HCT116 (cell line): ENCODE measurements at regions not wholly inside any gene's neighbourhood (a gene's known extent, or its start where the extent isn't known, plus 50 kb on each side); places are given as distances from the start of the nearest gene placed in this dataset.

Experiments used
- ATAC-seq: fragments of 200-7000 bp; cut with Tn5 transposase; 2 replicates; pipeline ENCODE4 v1.9.1; 2020; ENCODE audit warnings: mild to moderate bottlenecking, moderate library complexity
- BruUV-seq: library from RNA; stranded (reverse); fragments of 400-500 nt; replicated peaks from 2 replicates; lab custom pipeline; 2021; lab: Mats Ljungman, UMichigan
- CTCF ChIA-PET: fragments of 300-600 bp; sonication (Branson Sonifier 250); formaldehyde crosslinking; loops from one replicate; lab custom pipeline; 2021; ENCODE audit warnings: antibody characterized with exemption; lab: Charles Lee
- POLR2A ChIA-PET: fragments of 300-600, 350-600 bp; sonication (Branson Sonifier 250); formaldehyde crosslinking; loops from one replicate; lab custom pipeline; 2021; ENCODE audit warnings: antibody characterized with exemption; lab: Charles Lee
- RAD21 ChIA-PET, 2 experiments: fragments of 300-600 bp; sonication (Branson Sonifier 250); formaldehyde crosslinking; loops; one replicate each; lab custom pipeline; 2023; ENCODE audit warnings: low total read pairs in 2 of 2; ENCODE audit not compliant: uncharacterized antibody in 2 of 2, unreplicated experiment in 2 of 2, low non-redundant PET in 1 of 2; lab: Charles Lee
- DNase-seq: peaks from one replicate; pipeline ENCODE4 v3.0.0-alpha.2; 2010; ENCODE audit warnings: low read depth, low spot score
- H2AFZ ChIP-seq: fragments of 200-600 bp; shearing (Covaris generic), sonication (generic); 2 replicates; pipeline ENCODE4 v1.6.1; 2017; ENCODE audit warnings: low read depth, mixed run types, mixed read lengths, antibody characterized with exemption, low read length; ENCODE audit not compliant: poor library complexity, severe bottlenecking
- H3K27ac ChIP-seq: 2 replicates; pipeline ENCODE4 v1.5.1; 2012; ENCODE audit warnings: low read depth, low read length
- H3K27me3 ChIP-seq: fragments of 200-600 bp; sonication (generic); 2 replicates; pipeline ENCODE4 v1.6.1; 2016; ENCODE audit warnings: mixed run types, low read length, mixed read lengths; ENCODE audit not compliant: insufficient read depth
- H3K36me3 ChIP-seq, 2 experiments: fragments of 200-500 bp in 1 of 2; fragments of 200-600 bp in 1 of 2; sonication (Bioruptor generic) in 1 of 2; sonication (generic) in 1 of 2; 2 replicates each; pipeline versions ENCODE4 v1.5.1 to v1.6.1; 2014 to 2016; ENCODE audit warnings: low read length in 2 of 2, inconsistent platforms in 1 of 2, mixed read lengths in 1 of 2, mixed run types in 1 of 2; ENCODE audit not compliant: insufficient read depth in 2 of 2, control insufficient read depth in 1 of 2
- H3K4me1 ChIP-seq, 2 experiments: fragments of 200-600 bp in 1 of 2; sonication (generic) in 1 of 2; 2 replicates each; pipeline versions ENCODE4 v1.5.1 to v1.6.1; 2012 to 2017; ENCODE audit warnings: low read length in 2 of 2, inconsistent platforms in 1 of 2, mild to moderate bottlenecking in 1 of 2, mixed read lengths in 1 of 2, mixed run types in 1 of 2, moderate library complexity in 1 of 2; ENCODE audit not compliant: insufficient read depth in 2 of 2, control insufficient read depth in 1 of 2
- H3K4me2 ChIP-seq: fragments of 200-600 bp; sonication (generic); 2 replicates; pipeline ENCODE4 v1.6.1; 2017; ENCODE audit warnings: mixed run types, low read length, mixed read lengths
- H3K4me3 ChIP-seq, 2 experiments: fragments of 200-600 bp in 1 of 2; sonication (generic) in 1 of 2; replicated peaks in 1 of 2; 2 replicates each; pipeline ENCODE4 v1.5.1; 2011 to 2016; ENCODE audit warnings: low read length in 2 of 2, control low read depth in 1 of 2, low read depth in 1 of 2, mild to moderate bottlenecking in 1 of 2, mixed read lengths in 1 of 2, mixed run types in 1 of 2
- H3K79me2 ChIP-seq: fragments of 200-600 bp; sonication (generic); 2 replicates; pipeline ENCODE4 v1.6.1; 2017; ENCODE audit warnings: mild to moderate bottlenecking, mixed run types, low read length, moderate library complexity, mixed read lengths; ENCODE audit not compliant: insufficient read depth
- H3K9ac ChIP-seq: fragments of 200-600 bp; sonication (generic); 2 replicates; pipeline ENCODE4 v1.6.1; 2016; ENCODE audit warnings: low read length, mixed read lengths
- H3K9me2 ChIP-seq: fragments of 200-600 bp; sonication (generic), shearing (Covaris generic); 2 replicates; pipeline ENCODE4 v1.6.1; 2017; ENCODE audit warnings: mixed run types, mild to moderate bottlenecking, moderate library complexity; ENCODE audit not compliant: insufficient read depth
- H3K9me3 ChIP-seq, 2 experiments: fragments of 200-500 bp in 1 of 2; fragments of 200-600 bp in 1 of 2; sonication (Bioruptor generic) in 1 of 2; sonication (generic) in 1 of 2; 2 replicates each; pipeline ENCODE4 v1.6.1; 2014 to 2017; ENCODE audit warnings: low read length in 2 of 2, mixed read lengths in 2 of 2, inconsistent platforms in 1 of 2, low read depth in 1 of 2, mild to moderate bottlenecking in 1 of 2, mixed run types in 1 of 2, moderate library complexity in 1 of 2; ENCODE audit not compliant: control insufficient read depth in 1 of 2, insufficient read depth in 1 of 2
- H4K20me1 ChIP-seq: fragments of 200-600 bp; sonication (generic), shearing (Covaris generic); 2 replicates; pipeline ENCODE4 v1.6.1; 2017; ENCODE audit warnings: mixed run types, mild to moderate bottlenecking, moderate library complexity; ENCODE audit not compliant: insufficient read depth
- EGR1 ChIP-seq: IDR thresholded peaks from 2 replicates; pipeline ENCODE4 v1.6.1; 2012; ENCODE audit warnings: low read depth
- ELF1 ChIP-seq: IDR thresholded peaks from 2 replicates; pipeline ENCODE4 v1.6.1; 2012; ENCODE audit warnings: low read depth, borderline replicate concordance
- EZH2phosphoT487 ChIP-seq: fragments of 200-600 bp; IDR thresholded peaks from 2 replicates; pipeline ENCODE4 v1.6.1; 2018; ENCODE audit warnings: antibody characterized with exemption, borderline replicate concordance
- FOSL1 ChIP-seq: IDR thresholded peaks from 2 replicates; pipeline ENCODE4 v1.6.1; 2012; ENCODE audit warnings: low read depth
- POLR2A ChIP-seq: IDR thresholded peaks from 2 replicates; pipeline ENCODE4 v1.7.0; 2011; ENCODE audit warnings: borderline replicate concordance; ENCODE audit not compliant: insufficient read depth, insufficient read length; ENCODE audit errors: extremely low read depth
- POLR2AphosphoS5 ChIP-seq: IDR thresholded peaks from 2 replicates; pipeline ENCODE4 v1.6.1; 2011; ENCODE audit warnings: mild to moderate bottlenecking, low read depth, low read length, moderate library complexity
- RAD21 ChIP-seq: IDR thresholded peaks from 2 replicates; pipeline ENCODE4 v1.6.1; 2012; ENCODE audit warnings: low read depth, mild to moderate bottlenecking
- SRF ChIP-seq: IDR thresholded peaks from 2 replicates; pipeline ENCODE4 v1.6.1; 2012; ENCODE audit warnings: low read depth
- TCF7L2 ChIP-seq: IDR thresholded peaks from 2 replicates; pipeline ENCODE4 v1.7.0; 2011; ENCODE audit warnings: borderline replicate concordance, inconsistent platforms; ENCODE audit not compliant: insufficient read depth, insufficient read length; ENCODE audit errors: extremely low read depth
- ZNF274 ChIP-seq: fragments of 200-500 bp; sonication (Bioruptor generic); IDR thresholded peaks from 2 replicates; pipeline ENCODE4 v1.6.1; 2014; ENCODE audit warnings: mild to moderate bottlenecking, low read depth, low read length, inconsistent platforms
- intact Hi-C: fragments of 100-400 bp; cut with micrococcal nuclease; formaldehyde crosslinking; loops from 2 replicates; pipeline ENCODE4 v1.10.0; 2022
- TF ChIP-seq, protein P1 (sequence below): IDR thresholded peaks from 2 replicates; pipeline ENCODE4 v1.6.1; 2012
- TF ChIP-seq, protein P2 (sequence below): IDR thresholded peaks from 2 replicates; pipeline ENCODE4 v1.6.1; 2011; ENCODE audit warnings: mild to moderate bottlenecking, low read length, moderate library complexity; ENCODE audit not compliant: insufficient replicate concordance; ENCODE audit errors: extremely low read depth

DNA sequence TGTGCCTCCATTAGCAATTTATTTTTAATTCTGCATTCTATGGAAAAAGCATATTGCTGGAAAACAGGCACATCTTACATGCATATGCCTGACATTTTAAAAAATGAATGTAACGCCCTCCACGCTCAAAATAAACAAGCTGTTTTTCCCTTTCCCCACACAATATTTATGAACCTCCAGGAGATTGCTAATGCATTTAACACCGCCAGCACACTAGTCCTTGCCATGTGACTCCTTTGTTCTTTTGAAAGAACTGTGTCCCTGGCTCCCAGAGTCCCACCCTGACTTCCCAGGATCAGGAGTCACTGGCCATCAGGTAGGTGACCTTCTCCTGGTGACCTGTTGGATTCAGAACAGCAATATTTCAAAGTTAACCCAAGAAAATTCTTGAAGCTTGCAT is 571.2 kb upstream of the CFAP20DC start:
- POLR2A ChIA-PET, result no interaction called here
- BruUV-seq, result no TSS peak
- H3K27ac ChIP-seq, result no peak overlapping the region
- intact Hi-C loops, result no loop called here
- TF ChIP-seq EZH2phosphoT487, result no peak
- no peak for TF ChIP-seq ZNF274
- TF ChIP-seq, protein P1, sequence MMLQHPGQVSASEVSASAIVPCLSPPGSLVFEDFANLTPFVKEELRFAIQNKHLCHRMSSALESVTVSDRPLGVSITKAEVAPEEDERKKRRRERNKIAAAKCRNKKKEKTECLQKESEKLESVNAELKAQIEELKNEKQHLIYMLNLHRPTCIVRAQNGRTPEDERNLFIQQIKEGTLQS, result no peak
- TF ChIP-seq SRF, result no peak
- TF ChIP-seq TCF7L2, result no peak
- TF ChIP-seq FOSL1, result no peak
- no peak overlapping the region for H2AFZ ChIP-seq
- no peaks in the 10 kb centered on the region for H3K9me2 ChIP-seq
- no peak overlapping the region for H3K4me3 ChIP-seq
- no peak overlapping the region for H3K9ac ChIP-seq
- DNase-seq (no peak), ATAC-seq (no peak)
- no peaks in the 10 kb centered on the region for H3K36me3 ChIP-seq
- no peaks in the 10 kb centered on the region for H3K9me3 ChIP-seq
- no peaks in the 10 kb centered on the region for H3K27me3 ChIP-seq
- H3K79me2 ChIP-seq, result no peaks in the 10 kb centered on the region
- RAD21 ChIA-PET, result no interaction called here
- no peak overlapping the region for H3K4me2 ChIP-seq
- CTCF ChIA-PET, result no interaction called here
- H4K20me1 ChIP-seq, result no peaks in the 10 kb centered on the region
- H3K4me1 ChIP-seq, result no peaks in the 10 kb centered on the region

DNA sequence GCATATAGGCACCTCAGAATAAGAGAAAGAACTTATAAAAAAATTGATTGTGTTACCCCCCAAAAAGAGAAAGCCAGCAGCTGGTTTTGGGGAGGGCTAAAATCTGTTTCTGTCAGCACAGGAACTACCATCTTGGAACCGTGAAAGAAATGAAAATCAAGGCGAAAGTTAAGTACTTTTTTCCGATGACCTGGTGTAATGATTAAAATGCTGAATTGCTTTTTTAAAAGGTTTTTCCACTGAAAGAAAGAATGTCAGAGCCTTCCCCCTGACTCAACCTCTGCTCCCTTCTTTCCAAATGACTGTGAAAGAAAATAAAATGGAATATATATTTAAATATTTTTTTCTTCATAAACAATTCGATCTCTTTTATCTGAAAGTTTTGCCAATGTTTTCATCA is 570.5 kb upstream of the CFAP20DC start:
- ChIA-PET POLR2A (no interaction called here), RAD21 (no interaction called here)

More for the DNA sequence above, 570.5 kb upstream of the CFAP20DC start:
- Histone ChIP-seq H3K4me2 (no peak overlapping the region), H4K20me1 (no peaks in the 10 kb centered on the region), H3K4me1 (no peaks in the 10 kb centered on the region), H3K79me2 (no peaks in the 10 kb centered on the region), H3K9me2 (no peaks in the 10 kb centered on the region), H3K9me3 (no peaks in the 10 kb centered on the region), H2AFZ (no peak overlapping the region), H3K36me3 (no peaks in the 10 kb centered on the region), H3K27me3 (no peaks in the 10 kb centered on the region), H3K9ac (no peak overlapping the region), H3K4me3 (no peak overlapping the region), H3K27ac (no peak overlapping the region)
- BruUV-seq, result no TSS peak
- intact Hi-C loops, result no loop called here
- DNase-seq (no peak), ATAC-seq (no peak)
- CTCF ChIA-PET, result no interaction called here
- TF ChIP-seq, protein P2, sequence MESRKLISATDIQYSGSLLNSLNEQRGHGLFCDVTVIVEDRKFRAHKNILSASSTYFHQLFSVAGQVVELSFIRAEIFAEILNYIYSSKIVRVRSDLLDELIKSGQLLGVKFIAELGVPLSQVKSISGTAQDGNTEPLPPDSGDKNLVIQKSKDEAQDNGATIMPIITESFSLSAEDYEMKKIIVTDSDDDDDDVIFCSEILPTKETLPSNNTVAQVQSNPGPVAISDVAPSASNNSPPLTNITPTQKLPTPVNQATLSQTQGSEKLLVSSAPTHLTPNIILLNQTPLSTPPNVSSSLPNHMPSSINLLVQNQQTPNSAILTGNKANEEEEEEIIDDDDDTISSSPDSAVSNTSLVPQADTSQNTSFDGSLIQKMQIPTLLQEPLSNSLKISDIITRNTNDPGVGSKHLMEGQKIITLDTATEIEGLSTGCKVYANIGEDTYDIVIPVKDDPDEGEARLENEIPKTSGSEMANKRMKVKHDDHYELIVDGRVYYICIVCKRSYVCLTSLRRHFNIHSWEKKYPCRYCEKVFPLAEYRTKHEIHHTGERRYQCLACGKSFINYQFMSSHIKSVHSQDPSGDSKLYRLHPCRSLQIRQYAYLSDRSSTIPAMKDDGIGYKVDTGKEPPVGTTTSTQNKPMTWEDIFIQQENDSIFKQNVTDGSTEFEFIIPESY, result no peak
- TF ChIP-seq RAD21 (no peak), ELF1 (no peak), POLR2AphosphoS5 (no peak), EGR1 (no peak), POLR2A (no peak)
